ENCODE measurements at regions not wholly inside any gene's neighbourhood (a gene's known extent, or its start where the extent isn't known, plus 50 kb on each side); places are given as distances from the start of the nearest gene placed in this dataset.

DNA sequence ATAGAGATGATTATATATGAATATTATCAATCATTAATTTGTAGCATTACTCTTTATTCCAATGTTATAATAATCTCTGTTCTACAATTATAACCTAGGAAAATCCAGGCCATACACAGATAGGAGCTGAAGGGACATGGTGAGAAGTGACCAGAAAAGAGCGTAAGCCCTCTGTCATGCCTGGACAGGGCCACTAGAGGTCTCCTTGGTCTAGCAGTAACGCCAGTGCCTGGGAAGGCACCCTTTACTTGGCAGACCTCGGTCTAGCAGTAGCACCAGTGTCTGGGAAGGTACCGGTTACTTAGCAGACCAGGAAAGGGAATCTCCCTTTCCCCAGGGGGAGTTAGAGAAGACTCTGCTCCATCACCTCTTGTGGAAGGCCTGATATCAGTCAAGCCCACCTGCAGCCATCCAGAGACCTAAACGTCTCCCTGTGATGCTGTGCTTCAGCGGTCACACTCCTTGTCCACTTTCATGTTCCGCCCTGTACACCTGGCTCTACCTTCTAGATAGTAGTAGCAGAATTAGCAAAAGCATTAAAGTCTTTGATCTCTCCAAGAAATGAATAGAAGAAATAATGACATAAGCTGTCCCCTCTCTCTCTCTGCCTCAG lies 447.5 kb upstream of the FSIP2 start:
- no peak overlapping the region for H3K27ac ChIP-seq (ENCODE audit: low read length)
- peak; percentile 94 for ATAC-seq
- intact Hi-C loops (cut with micrococcal nuclease; ENCODE audit: unreplicated experiment) (loop anchor here (2.0 to 5.0 kb wide), 2 partner anchors 448 to 966 kb away; partner anchors contain the start of gene FSIP2), in situ Hi-C loops (cut with HindIII; ENCODE audit: low pct_unique_long_range_greater_than_20kb, low sequenced_read_pairs) (no loop called here)
- no peaks in the 10 kb centered on the region for H3K27me3 ChIP-seq (ENCODE audit: control insufficient read depth, insufficient read depth, low read length)
- peak; percentile 12 for DNase-seq (ENCODE audit: low read depth, low spot score)
- no TSS peak for BruUV-seq (replicated peaks)
- CTCF ChIA-PET = interaction anchor here (1.3 kb wide), 1 partner anchor 10 kb away, joined by 5 read pairs; no protein-coding TSS in a partner anchor
- peak; percentile 78 for TF ChIP-seq CTCF (IDR thresholded peaks at IDR 0.05)
- TF ChIP-seq SIN3A (IDR thresholded peaks at IDR 0.05; ENCODE audit: borderline replicate concordance, insufficient read depth, low read depth, low read length) = no peak
- no peak overlapping the region for H3K4me3 ChIP-seq (ENCODE audit: low read depth in 2 of 2, low read length in 2 of 2)
- H3K36me3 ChIP-seq (ENCODE audit: control insufficient read depth, insufficient read depth, low read length) = no peaks in the 10 kb centered on the region
- H3K4me1 ChIP-seq (ENCODE audit: control insufficient read depth, insufficient read depth, low read length) = no peaks in the 10 kb centered on the region
- POLR2A ChIA-PET = interaction anchor here (0.7 kb wide), 1 partner anchor 283 kb away, joined by 3 read pairs; no protein-coding TSS in a partner anchor
- no peaks in the 10 kb centered on the region for H3K9me3 ChIP-seq (ENCODE audit: control insufficient read depth, insufficient read depth, low read depth, low read length)

GRCh38 chr2:185299867-185300266 lies 438.7 kb upstream of the FSIP2 start:
- TF ChIP-seq CTCF (IDR thresholded peaks at IDR 0.05) = no peak
- TF ChIP-seq, protein P1, sequence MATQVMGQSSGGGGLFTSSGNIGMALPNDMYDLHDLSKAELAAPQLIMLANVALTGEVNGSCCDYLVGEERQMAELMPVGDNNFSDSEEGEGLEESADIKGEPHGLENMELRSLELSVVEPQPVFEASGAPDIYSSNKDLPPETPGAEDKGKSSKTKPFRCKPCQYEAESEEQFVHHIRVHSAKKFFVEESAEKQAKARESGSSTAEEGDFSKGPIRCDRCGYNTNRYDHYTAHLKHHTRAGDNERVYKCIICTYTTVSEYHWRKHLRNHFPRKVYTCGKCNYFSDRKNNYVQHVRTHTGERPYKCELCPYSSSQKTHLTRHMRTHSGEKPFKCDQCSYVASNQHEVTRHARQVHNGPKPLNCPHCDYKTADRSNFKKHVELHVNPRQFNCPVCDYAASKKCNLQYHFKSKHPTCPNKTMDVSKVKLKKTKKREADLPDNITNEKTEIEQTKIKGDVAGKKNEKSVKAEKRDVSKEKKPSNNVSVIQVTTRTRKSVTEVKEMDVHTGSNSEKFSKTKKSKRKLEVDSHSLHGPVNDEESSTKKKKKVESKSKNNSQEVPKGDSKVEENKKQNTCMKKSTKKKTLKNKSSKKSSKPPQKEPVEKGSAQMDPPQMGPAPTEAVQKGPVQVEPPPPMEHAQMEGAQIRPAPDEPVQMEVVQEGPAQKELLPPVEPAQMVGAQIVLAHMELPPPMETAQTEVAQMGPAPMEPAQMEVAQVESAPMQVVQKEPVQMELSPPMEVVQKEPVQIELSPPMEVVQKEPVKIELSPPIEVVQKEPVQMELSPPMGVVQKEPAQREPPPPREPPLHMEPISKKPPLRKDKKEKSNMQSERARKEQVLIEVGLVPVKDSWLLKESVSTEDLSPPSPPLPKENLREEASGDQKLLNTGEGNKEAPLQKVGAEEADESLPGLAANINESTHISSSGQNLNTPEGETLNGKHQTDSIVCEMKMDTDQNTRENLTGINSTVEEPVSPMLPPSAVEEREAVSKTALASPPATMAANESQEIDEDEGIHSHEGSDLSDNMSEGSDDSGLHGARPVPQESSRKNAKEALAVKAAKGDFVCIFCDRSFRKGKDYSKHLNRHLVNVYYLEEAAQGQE (IDR thresholded peaks at IDR 0.05; ENCODE audit: insufficient read depth in 1 of 2, low read depth in 2 of 2, low read length in 1 of 2) = no peak
- no peak for TF ChIP-seq SIN3A (IDR thresholded peaks at IDR 0.05; ENCODE audit: borderline replicate concordance, insufficient read depth, low read depth, low read length)
- TF ChIP-seq TCF7L2 (IDR thresholded peaks at IDR 0.05; ENCODE audit: low read depth, low read length) = no peak
- no peak for TF ChIP-seq POLR2AphosphoS5 (IDR thresholded peaks at IDR 0.05; ENCODE audit: low read depth, low read length)
- Histone ChIP-seq H3K27me3 (ENCODE audit: control insufficient read depth, insufficient read depth, low read length) (no peaks in the 10 kb centered on the region), H3K4me3 (ENCODE audit: low read depth in 2 of 2, low read length in 2 of 2) (no peak overlapping the region), H3K36me3 (ENCODE audit: control insufficient read depth, insufficient read depth, low read length) (no peaks in the 10 kb centered on the region), H3K27ac (ENCODE audit: low read length) (no peak overlapping the region), H3K4me1 (ENCODE audit: control insufficient read depth, insufficient read depth, low read length) (no peaks in the 10 kb centered on the region), H3K9me3 (ENCODE audit: control insufficient read depth, insufficient read depth, low read depth, low read length) (no peaks in the 10 kb centered on the region)
- ChIA-PET POLR2A (no interaction called here), CTCF (no interaction called here)
- in situ Hi-C loops (cut with HindIII; ENCODE audit: low pct_unique_long_range_greater_than_20kb, low sequenced_read_pairs) = no loop called here
- no TSS peak for BruUV-seq (replicated peaks)
- DNase-seq (ENCODE audit: low read depth, low spot score) (no peak), ATAC-seq (no peak)
- intact Hi-C loops (cut with micrococcal nuclease; ENCODE audit: unreplicated experiment) = no loop called here

All from Panc1 (cell line).